ENCODE measurements at regions not wholly inside any gene's neighbourhood (a gene's known extent, or its start where the extent isn't known, plus 50 kb on each side); places are given as distances from the start of the nearest gene placed in this dataset.

DNA sequence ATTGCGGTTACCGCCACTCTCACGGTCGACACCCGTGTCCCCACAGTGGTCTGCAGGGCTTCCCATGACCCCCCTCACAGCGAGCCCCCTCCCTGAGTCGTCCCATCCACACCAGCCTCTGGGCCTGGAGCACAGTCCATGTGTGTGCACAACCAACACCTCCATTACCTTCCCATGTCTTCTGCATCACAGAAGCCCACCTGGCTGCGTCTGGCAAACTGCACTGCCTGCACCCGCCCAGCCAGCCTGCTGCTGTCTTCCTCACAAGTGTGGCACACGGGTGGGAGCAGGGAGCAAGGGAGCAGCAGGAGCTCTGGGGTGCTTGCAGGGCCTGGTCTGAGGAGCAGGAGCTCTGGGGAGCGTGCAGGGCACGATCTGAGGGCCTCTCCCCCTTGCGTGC, 415.3 kb upstream of the IRX4 start:
- DNase-seq, result no peak
- intact Hi-C loops (cut with micrococcal nuclease), result no loop called here
- no peaks in the 10 kb centered on the region for H4K20me1 ChIP-seq (ENCODE audit: low read length)
- ChIA-PET CTCF (no interaction called here), POLR2A (ENCODE audit: unreplicated experiment) (no interaction called here)
- H3K4me2 ChIP-seq (ENCODE audit: low read length), result no peak overlapping the region
- no peaks in the 10 kb centered on the region for H3K4me1 ChIP-seq (ENCODE audit: insufficient read depth, low read length)
- no peak overlapping the region for H3K9ac ChIP-seq (ENCODE audit: low read length)
- no peak for TF ChIP-seq EZH2phosphoT487 (IDR thresholded peaks at IDR 0.05; ENCODE audit: borderline replicate concordance, low read length)
- TF ChIP-seq EZH2 (IDR thresholded peaks at IDR 0.05; ENCODE audit: low read length, unreplicated experiment), result no peak
- TF ChIP-seq, protein P1, sequence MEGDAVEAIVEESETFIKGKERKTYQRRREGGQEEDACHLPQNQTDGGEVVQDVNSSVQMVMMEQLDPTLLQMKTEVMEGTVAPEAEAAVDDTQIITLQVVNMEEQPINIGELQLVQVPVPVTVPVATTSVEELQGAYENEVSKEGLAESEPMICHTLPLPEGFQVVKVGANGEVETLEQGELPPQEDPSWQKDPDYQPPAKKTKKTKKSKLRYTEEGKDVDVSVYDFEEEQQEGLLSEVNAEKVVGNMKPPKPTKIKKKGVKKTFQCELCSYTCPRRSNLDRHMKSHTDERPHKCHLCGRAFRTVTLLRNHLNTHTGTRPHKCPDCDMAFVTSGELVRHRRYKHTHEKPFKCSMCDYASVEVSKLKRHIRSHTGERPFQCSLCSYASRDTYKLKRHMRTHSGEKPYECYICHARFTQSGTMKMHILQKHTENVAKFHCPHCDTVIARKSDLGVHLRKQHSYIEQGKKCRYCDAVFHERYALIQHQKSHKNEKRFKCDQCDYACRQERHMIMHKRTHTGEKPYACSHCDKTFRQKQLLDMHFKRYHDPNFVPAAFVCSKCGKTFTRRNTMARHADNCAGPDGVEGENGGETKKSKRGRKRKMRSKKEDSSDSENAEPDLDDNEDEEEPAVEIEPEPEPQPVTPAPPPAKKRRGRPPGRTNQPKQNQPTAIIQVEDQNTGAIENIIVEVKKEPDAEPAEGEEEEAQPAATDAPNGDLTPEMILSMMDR (conservative IDR thresholded peaks at IDR 0.05; ENCODE audit: low read depth, low read length), result no peak
- H3F3A ChIP-seq (ENCODE audit: low read length, unreplicated experiment), result no peaks in the 10 kb centered on the region
- no peaks in the 10 kb centered on the region for H3K79me2 ChIP-seq (ENCODE audit: low read length)
- no peak for ATAC-seq
- H3K27ac ChIP-seq (ENCODE audit: low read length), result no peak overlapping the region
- no peak overlapping the region for H3K4me3 ChIP-seq (ENCODE audit: low read length)
- H2AFZ ChIP-seq (ENCODE audit: low read length), result no peak overlapping the region
- no peaks in the 10 kb centered on the region for H3K9me3 ChIP-seq (ENCODE audit: low read length)
- H3K9me2 ChIP-seq (replicated peaks; ENCODE audit: low read length), result no peaks in the 10 kb centered on the region
- H3K36me3 ChIP-seq (ENCODE audit: low read depth, low read length), result no peaks in the 10 kb centered on the region
- peaks cover 28% of the 10 kb centered on the region for H3K27me3 ChIP-seq (ENCODE audit: low read length)
- BruUV-seq (replicated peaks), result no TSS peak

DNA sequence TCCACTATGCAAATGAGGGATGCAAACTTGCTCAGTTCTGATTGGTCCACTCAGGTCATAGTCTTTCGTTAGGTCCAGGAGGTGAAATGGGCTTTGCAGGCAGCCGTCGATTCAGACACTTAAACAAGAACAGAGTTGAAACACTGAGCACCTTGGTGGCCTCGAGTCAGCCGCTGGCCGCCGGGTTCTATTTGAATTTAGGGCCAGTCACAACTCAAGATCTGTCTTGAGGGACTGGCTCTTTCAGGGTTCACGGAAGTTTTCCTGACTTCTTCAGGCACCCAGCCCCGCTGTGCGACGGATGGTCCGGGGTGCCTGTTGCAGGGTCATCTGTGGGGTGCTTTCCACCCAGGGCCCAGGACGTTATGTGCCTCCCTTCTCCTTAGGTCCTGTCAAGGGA, 412.8 kb upstream of the IRX4 start:
- Histone ChIP-seq H3K79me2 (ENCODE audit: low read length) (no peaks in the 10 kb centered on the region), H3K9me3 (ENCODE audit: low read length) (no peaks in the 10 kb centered on the region), H3K9me2 (replicated peaks; ENCODE audit: low read length) (no peaks in the 10 kb centered on the region), H3K27ac (ENCODE audit: low read length) (no peak overlapping the region), H3K27me3 (ENCODE audit: low read length) (peaks cover 7% of the 10 kb centered on the region; the same call in 1 of the 2 replicates), H3K4me3 (ENCODE audit: low read length) (no peak overlapping the region), H3K4me2 (ENCODE audit: low read length) (no peak overlapping the region), H2AFZ (ENCODE audit: low read length) (no peak overlapping the region), H4K20me1 (ENCODE audit: low read length) (no peaks in the 10 kb centered on the region), H3K4me1 (ENCODE audit: insufficient read depth, low read length) (no peaks in the 10 kb centered on the region), H3F3A (ENCODE audit: low read length, unreplicated experiment) (no peaks in the 10 kb centered on the region), H3K36me3 (ENCODE audit: low read depth, low read length) (no peaks in the 10 kb centered on the region), H3K9ac (ENCODE audit: low read length) (no peak overlapping the region)
- intact Hi-C loops (cut with micrococcal nuclease), result no loop called here
- DNase-seq, result no peak
- no TSS peak for BruUV-seq (replicated peaks)
- TF ChIP-seq, protein P1 (conservative IDR thresholded peaks at IDR 0.05; ENCODE audit: low read depth, low read length), result no peak
- TF ChIP-seq EZH2 (IDR thresholded peaks at IDR 0.05; ENCODE audit: low read length, unreplicated experiment) (no peak), EZH2phosphoT487 (IDR thresholded peaks at IDR 0.05; ENCODE audit: borderline replicate concordance, low read length) (no peak)
- ChIA-PET CTCF (no interaction called here), POLR2A (ENCODE audit: unreplicated experiment) (no interaction called here)
- no peak for ATAC-seq

DNA sequence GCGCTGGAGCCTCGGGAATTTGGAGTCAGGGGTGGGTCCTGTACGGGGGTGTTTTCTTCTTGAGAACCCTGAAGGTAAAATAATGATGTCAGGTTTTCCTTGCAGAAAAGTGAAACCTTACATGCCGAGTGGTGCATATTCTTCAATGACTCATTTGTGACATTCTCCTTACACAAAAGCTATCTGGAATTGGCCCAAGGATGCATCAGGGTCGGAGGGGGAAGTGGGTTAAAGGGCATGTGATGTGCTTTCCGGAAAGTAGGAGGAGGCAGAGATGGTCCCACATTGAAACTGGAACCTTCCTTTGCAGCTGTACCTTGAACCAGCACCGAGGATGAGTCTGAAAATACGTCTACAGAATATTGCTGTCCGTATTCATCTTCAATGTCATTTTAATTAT, 411.2 kb upstream of the IRX4 start:
- H3K9ac ChIP-seq (ENCODE audit: low read length), result no peak overlapping the region
- no peaks in the 10 kb centered on the region for H3K36me3 ChIP-seq (ENCODE audit: low read depth, low read length)
- BruUV-seq (replicated peaks), result no TSS peak
- H3K4me3 ChIP-seq (ENCODE audit: low read length), result no peak overlapping the region
- ATAC-seq, result no peak
- 0 out of 2 replicates have a peak, but pooled peaks cover 3% of the 10 kb centered on the region for H3K27me3 ChIP-seq (ENCODE audit: low read length)
- no peak for DNase-seq
- H3K9me2 ChIP-seq (replicated peaks; ENCODE audit: low read length), result no peaks in the 10 kb centered on the region
- no peak overlapping the region for H2AFZ ChIP-seq (ENCODE audit: low read length)
- TF ChIP-seq EZH2phosphoT487 (IDR thresholded peaks at IDR 0.05; ENCODE audit: borderline replicate concordance, low read length) (no peak), EZH2 (IDR thresholded peaks at IDR 0.05; ENCODE audit: low read length, unreplicated experiment) (no peak)
- TF ChIP-seq, protein P1 (conservative IDR thresholded peaks at IDR 0.05; ENCODE audit: low read depth, low read length), result no peak
- H3K27ac ChIP-seq (ENCODE audit: low read length), result no peak overlapping the region
- no peak overlapping the region for H3K4me2 ChIP-seq (ENCODE audit: low read length)
- H3F3A ChIP-seq (ENCODE audit: low read length, unreplicated experiment), result no peaks in the 10 kb centered on the region
- CTCF ChIA-PET, result no interaction called here
- H4K20me1 ChIP-seq (ENCODE audit: low read length), result no peaks in the 10 kb centered on the region
- H3K9me3 ChIP-seq (ENCODE audit: low read length), result no peaks in the 10 kb centered on the region
- POLR2A ChIA-PET (ENCODE audit: unreplicated experiment), result no interaction called here
- intact Hi-C loops (cut with micrococcal nuclease), result no loop called here
- no peaks in the 10 kb centered on the region for H3K79me2 ChIP-seq (ENCODE audit: low read length)
- no peaks in the 10 kb centered on the region for H3K4me1 ChIP-seq (ENCODE audit: insufficient read depth, low read length)
